WTC11 (cell line): ENCODE measurements at regions not wholly inside any gene's neighbourhood (a gene's known extent, or its start where the extent isn't known, plus 50 kb on each side); places are given as distances from the start of the nearest gene placed in this dataset.

Experiments
- AFF4 ChIP-seq: sonication (generic); formaldehyde crosslinking; IDR thresholded peaks from 2 replicates; pipeline ENCODE4 v1.8.1; 2023; ENCODE audit warnings: mild to moderate bottlenecking, missing genetic modification reagents, borderline replicate concordance
- ATF3 ChIP-seq: sonication (generic); formaldehyde crosslinking; conservative IDR thresholded peaks from 2 replicates; pipeline ENCODE4 v1.8.1; 2022; ENCODE audit warnings: mild to moderate bottlenecking, missing genetic modification reagents
- CTCF ChIP-seq: fragments of 200-600 bp; IDR thresholded peaks from 2 replicates; pipeline ENCODE4 v1.8.0; 2022; ENCODE audit warnings: antibody characterized with exemption
- ESRRA ChIP-seq: sonication (generic); formaldehyde crosslinking; IDR thresholded peaks from 2 replicates; pipeline ENCODE4 v1.8.1; 2022; ENCODE audit warnings: mild to moderate bottlenecking, missing genetic modification reagents, borderline replicate concordance
- FOXP1 ChIP-seq: sonication (generic); formaldehyde crosslinking; IDR thresholded peaks from 2 replicates; pipeline ENCODE4 v1.8.0; 2022; ENCODE audit warnings: missing genetic modification reagents, mild to moderate bottlenecking, moderate library complexity, borderline replicate concordance
- MAX ChIP-seq: sonication (generic); formaldehyde crosslinking; IDR thresholded peaks from 2 replicates; pipeline ENCODE4 v1.8.0; 2022; ENCODE audit warnings: mild to moderate bottlenecking, missing genetic modification reagents
- NR2C2 ChIP-seq: sonication (generic); formaldehyde crosslinking; IDR thresholded peaks from 2 replicates; pipeline ENCODE4 v1.8.0; 2022; ENCODE audit warnings: mild to moderate bottlenecking, missing genetic modification reagents
- TCF7 ChIP-seq: sonication (generic); formaldehyde crosslinking; IDR thresholded peaks from 2 replicates; pipeline ENCODE4 v1.8.0; 2022; ENCODE audit warnings: mild to moderate bottlenecking, low read depth, missing genetic modification reagents, moderate library complexity
- ZBTB21 ChIP-seq: sonication (generic); formaldehyde crosslinking; IDR thresholded peaks from 2 replicates; pipeline ENCODE4 v1.8.1; 2023; ENCODE audit warnings: mild to moderate bottlenecking, missing genetic modification reagents, borderline replicate concordance

GRCh38 chr14:76320486-76320885, 55.5 kb upstream of the ESRRB start:
- TF ChIP-seq ESRRA (CRISPR knock-in tag) (no peak), CTCF (no peak), NR2C2 (CRISPR knock-in tag) (no peak), ZBTB21 (CRISPR knock-in tag) (no peak), MAX (CRISPR knock-in tag) (no peak), TCF7 (no peak), FOXP1 (CRISPR knock-in tag) (no peak), ATF3 (CRISPR knock-in tag) (no peak), AFF4 (CRISPR knock-in tag) (no peak)
